ENCODE measurements at regions not wholly inside any gene's neighbourhood (a gene's known extent, or its start where the extent isn't known, plus 50 kb on each side); places are given as distances from the start of the nearest gene placed in this dataset.
A peak's percentile ranks its signal among the peaks of the same experiment; 100 is the strongest.

- no peak for DNase-seq (ENCODE audit: low read depth in 2 of 2, low spot score in 1 of 2)
Observed at GRCh38 chr15:91520850-91521249, 332.7 kb upstream of the SLCO3A1 start.

- DNase-seq (ENCODE audit: low read depth in 2 of 2, low spot score in 1 of 2), result no peak
Observed at GRCh38 chr15:91521548-91521947, 332.0 kb upstream of the SLCO3A1 start.

GRCh38 chr15:91521996-91522395, 331.5 kb upstream of the SLCO3A1 start:
- DNase-seq (ENCODE audit: low read depth in 2 of 2, low spot score in 1 of 2), result no peak

GRCh38 chr15:91522605-91523332, 330.7 kb upstream of the SLCO3A1 start:
- DNase-seq (ENCODE audit: low read depth in 2 of 2, low spot score in 1 of 2), result peak in 1 of 2 donors; percentile 3

GRCh38 chr15:91523596-91523995, 329.9 kb upstream of the SLCO3A1 start:
- DNase-seq (ENCODE audit: low read depth in 2 of 2, low spot score in 1 of 2), result no peak

GRCh38 chr15:91524534-91524933, 329.0 kb upstream of the SLCO3A1 start:
- no peak for DNase-seq (ENCODE audit: low read depth in 2 of 2, low spot score in 1 of 2)

- DNase-seq (ENCODE audit: low read depth in 2 of 2, low spot score in 1 of 2), result no peak
Observed at GRCh38 chr15:91525751-91526150, 327.8 kb upstream of the SLCO3A1 start.

GRCh38 chr15:91526424-91526823, 327.1 kb upstream of the SLCO3A1 start:
- DNase-seq (ENCODE audit: low read depth in 2 of 2, low spot score in 1 of 2), result no peak

- DNase-seq (ENCODE audit: low read depth in 2 of 2, low spot score in 1 of 2), result no peak
Observed at GRCh38 chr15:91528801-91529200, 324.7 kb upstream of the SLCO3A1 start.

GRCh38 chr15:91529534-91529933, 324.0 kb upstream of the SLCO3A1 start:
- no peak for DNase-seq (ENCODE audit: low read depth in 2 of 2, low spot score in 1 of 2)

- DNase-seq (ENCODE audit: low read depth in 2 of 2, low spot score in 1 of 2), result no peak
Observed at GRCh38 chr15:91530279-91530678, 323.2 kb upstream of the SLCO3A1 start.

GRCh38 chr15:91530956-91531582, 322.4 kb upstream of the SLCO3A1 start:
- no peak for DNase-seq (ENCODE audit: low read depth in 2 of 2, low spot score in 1 of 2)

GRCh38 chr15:91534235-91534634, 319.3 kb upstream of the SLCO3A1 start:
- no peak for DNase-seq (ENCODE audit: low read depth in 2 of 2, low spot score in 1 of 2)

- no peak for DNase-seq (ENCODE audit: low read depth in 2 of 2, low spot score in 1 of 2)
Observed at GRCh38 chr15:91534976-91535375, 318.5 kb upstream of the SLCO3A1 start.

GRCh38 chr15:91535856-91536500, 317.5 kb upstream of the SLCO3A1 start:
- no peak for DNase-seq (ENCODE audit: low read depth in 2 of 2, low spot score in 1 of 2)

GRCh38 chr15:91537856-91538255, 315.7 kb upstream of the SLCO3A1 start:
- no peak for DNase-seq (ENCODE audit: low read depth in 2 of 2, low spot score in 1 of 2)

GRCh38 chr15:91538782-91539181, 314.7 kb upstream of the SLCO3A1 start:
- no peak for DNase-seq (ENCODE audit: low read depth in 2 of 2, low spot score in 1 of 2)

GRCh38 chr15:91541286-91541685, 312.2 kb upstream of the SLCO3A1 start:
- no peak for DNase-seq (ENCODE audit: low read depth in 2 of 2, low spot score in 1 of 2)

GRCh38 chr15:91542226-91542625, 311.3 kb upstream of the SLCO3A1 start:
- DNase-seq (ENCODE audit: low read depth in 2 of 2, low spot score in 1 of 2), result no peak

GRCh38 chr15:91547356-91547755, 306.2 kb upstream of the SLCO3A1 start:
- DNase-seq (ENCODE audit: low read depth in 2 of 2, low spot score in 1 of 2), result no peak

- DNase-seq (ENCODE audit: low read depth in 2 of 2, low spot score in 1 of 2), result no peak
Observed at GRCh38 chr15:91548549-91548948, 305.0 kb upstream of the SLCO3A1 start.

GRCh38 chr15:91549581-91549980, 303.9 kb upstream of the SLCO3A1 start:
- DNase-seq (ENCODE audit: low read depth in 2 of 2, low spot score in 1 of 2), result no peak

Data from stimulated activated CD8-positive, alpha-beta memory T cell treated with anti-CD3 and anti-CD28 coated beads, Interleukin-4, amount 100 ng/mL, for 1 hour (primary cell).